Gastroesophageal sphincter (tissue), 4 donors: ENCODE measurements at regions not wholly inside any gene's neighbourhood (a gene's known extent, or its start where the extent isn't known, plus 50 kb on each side); places are given as distances from the start of the nearest gene placed in this dataset.

ENCODE experiments used
- ATAC-seq: fragments of 150-250 bp; one replicate; pipeline ENCODE4 v1.9.1; 2016; ENCODE audit warnings: mild to moderate bottlenecking, moderate library complexity
- H3K27ac ChIP-seq, 4 donors: fragments of 200-600 bp; sonication (generic) in 3 of 4; 1 replicate in 3 of 4; 2 replicates in 1 of 4; pipeline ENCODE4 v1.5.1; 2016 to 2019
- H3K27me3 ChIP-seq: fragments of 200-600 bp; sonication (generic); one replicate; pipeline ENCODE4 v1.5.1; 2019
- H3K36me3 ChIP-seq, 2 donors: fragments of 200-600 bp; sonication (generic); one replicate each; pipeline ENCODE4 v1.5.1; 2019; ENCODE audit warnings: control low read depth in 1 of 2
- H3K4me1 ChIP-seq, 3 donors: fragments of 200-600 bp; sonication (generic); 1 replicate in 2 of 3; 2 replicates in 1 of 3; pipeline ENCODE4 v1.5.1; 2016 to 2019; ENCODE audit warnings: control low read depth in 2 of 3
- H3K4me3 ChIP-seq, 2 donors: fragments of 200-600 bp; sonication (generic); one replicate each; pipeline ENCODE4 v1.5.1; 2019; ENCODE audit warnings: mild to moderate bottlenecking in 1 of 2, moderate library complexity in 1 of 2
- H3K9me3 ChIP-seq, 3 donors: fragments of 200-600 bp; sonication (generic); one replicate each; pipeline ENCODE4 v1.5.1; 2017 to 2019; ENCODE audit warnings: control low read depth in 2 of 3
- EP300 ChIP-seq: sonication (generic); formaldehyde crosslinking; IDR thresholded peaks from one replicate; pipeline ENCODE4 v1.6.1; 2017; ENCODE audit warnings: antibody characterized with exemption, mild to moderate bottlenecking
- POLR2A ChIP-seq, 2 donors: fragments of 450-650 bp; IDR thresholded peaks; one replicate each; pipeline ENCODE4 v1.6.1; 2017; ENCODE audit warnings: antibody characterized with exemption in 2 of 2, mild to moderate bottlenecking in 2 of 2, moderate library complexity in 1 of 2
- POLR2AphosphoS5 ChIP-seq: sonication (generic); formaldehyde crosslinking; IDR thresholded peaks from one replicate; pipeline ENCODE4 v1.6.1; 2017; ENCODE audit warnings: antibody characterized with exemption
- WGBS, 2 donors: methylation state at CpG; one replicate each; pipeline ENCODE4 v1.1.5; 2018; ENCODE audit warnings: low coverage in 1 of 2; 5-methylcytosine and 5-hydroxymethylcytosine counted together
- TF ChIP-seq, protein P1 (sequence below), 4 experiments: fragments of 200-600 bp in 2 of 4; fragments of 450-650 bp in 2 of 4; sonication (generic) in 1 of 4; IDR thresholded peaks; one replicate each; pipeline ENCODE4 v1.5.1; 2017 to 2019; ENCODE audit warnings: antibody characterized with exemption in 4 of 4, mild to moderate bottlenecking in 2 of 4, moderate library complexity in 2 of 4

DNA sequence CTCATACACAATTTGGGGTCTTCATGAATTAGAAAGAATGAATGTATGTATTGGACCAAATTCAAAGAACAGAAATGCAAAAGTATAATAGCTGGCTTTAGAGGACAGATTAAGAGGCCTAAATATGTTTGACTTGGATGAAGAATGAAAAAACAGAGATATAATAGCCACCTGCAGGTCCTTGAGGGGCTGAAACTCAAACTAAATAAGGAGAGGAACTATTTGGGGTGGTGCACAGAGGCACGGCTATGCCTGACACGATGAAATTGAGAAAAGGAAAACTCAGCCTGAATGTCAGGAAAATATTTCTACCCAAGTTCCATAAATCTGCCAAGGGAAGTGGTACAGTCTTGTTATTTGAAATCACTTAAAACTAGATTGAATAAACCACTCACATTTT is 222.9 kb upstream of the DDHD1 start:
- peaks cover 0 to 9% (median 0%) of the 10 kb centered on the region in 3 donors for H3K4me1 ChIP-seq
- TF ChIP-seq POLR2AphosphoS5: no peak
- TF ChIP-seq POLR2A (IDR thresholded peaks at IDR 0.05): no peak
- no peak for TF ChIP-seq EP300
- H3K4me3 ChIP-seq: no peak overlapping the region
- 65 to 72% methylated on average over 2 of the region's 2 CpGs for WGBS, 2 donors
- no peaks in the 10 kb centered on the region for H3K27me3 ChIP-seq
- ATAC-seq: no peak
- H3K27ac ChIP-seq: no peak overlapping the region
- H3K36me3 ChIP-seq: no peaks in the 10 kb centered on the region
- H3K9me3 ChIP-seq: no peaks in the 10 kb centered on the region

DNA sequence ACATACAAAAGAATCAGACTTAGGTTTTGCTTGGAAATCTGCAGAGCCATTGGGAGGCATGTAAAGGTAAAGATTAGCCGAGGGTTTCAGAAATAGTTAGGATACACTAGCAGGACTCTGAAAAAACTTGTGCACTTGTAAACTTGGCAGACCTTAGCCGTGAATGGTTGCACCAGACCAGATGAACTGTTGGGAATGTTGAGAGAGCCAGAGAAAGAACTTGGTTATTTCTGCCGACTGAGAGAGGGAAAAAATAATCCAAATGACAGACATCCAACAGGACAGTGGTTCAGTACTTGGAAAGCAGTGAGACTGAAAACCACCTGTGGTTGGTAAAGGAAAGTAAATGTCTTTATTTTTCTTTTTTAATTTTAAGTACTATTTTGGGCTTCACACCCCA is 222.5 kb upstream of the DDHD1 start:
- 47 to 53% methylated on average over 3 of the region's 3 CpGs for WGBS, 2 donors
- Histone ChIP-seq H3K9me3 (no peaks in the 10 kb centered on the region), H3K4me3 (no peak overlapping the region), H3K27me3 (no peaks in the 10 kb centered on the region), H3K4me1 (peaks cover 0 to 9% (median 0%) of the 10 kb centered on the region in 3 donors), H3K27ac (no peak overlapping the region), H3K36me3 (no peaks in the 10 kb centered on the region)
- no peak for TF ChIP-seq POLR2A (IDR thresholded peaks at IDR 0.05)
- TF ChIP-seq EP300: no peak
- TF ChIP-seq, protein P1, sequence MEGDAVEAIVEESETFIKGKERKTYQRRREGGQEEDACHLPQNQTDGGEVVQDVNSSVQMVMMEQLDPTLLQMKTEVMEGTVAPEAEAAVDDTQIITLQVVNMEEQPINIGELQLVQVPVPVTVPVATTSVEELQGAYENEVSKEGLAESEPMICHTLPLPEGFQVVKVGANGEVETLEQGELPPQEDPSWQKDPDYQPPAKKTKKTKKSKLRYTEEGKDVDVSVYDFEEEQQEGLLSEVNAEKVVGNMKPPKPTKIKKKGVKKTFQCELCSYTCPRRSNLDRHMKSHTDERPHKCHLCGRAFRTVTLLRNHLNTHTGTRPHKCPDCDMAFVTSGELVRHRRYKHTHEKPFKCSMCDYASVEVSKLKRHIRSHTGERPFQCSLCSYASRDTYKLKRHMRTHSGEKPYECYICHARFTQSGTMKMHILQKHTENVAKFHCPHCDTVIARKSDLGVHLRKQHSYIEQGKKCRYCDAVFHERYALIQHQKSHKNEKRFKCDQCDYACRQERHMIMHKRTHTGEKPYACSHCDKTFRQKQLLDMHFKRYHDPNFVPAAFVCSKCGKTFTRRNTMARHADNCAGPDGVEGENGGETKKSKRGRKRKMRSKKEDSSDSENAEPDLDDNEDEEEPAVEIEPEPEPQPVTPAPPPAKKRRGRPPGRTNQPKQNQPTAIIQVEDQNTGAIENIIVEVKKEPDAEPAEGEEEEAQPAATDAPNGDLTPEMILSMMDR (IDR thresholded peaks at IDR 0.05): no peak
- TF ChIP-seq POLR2AphosphoS5: no peak
- no peak for ATAC-seq

DNA sequence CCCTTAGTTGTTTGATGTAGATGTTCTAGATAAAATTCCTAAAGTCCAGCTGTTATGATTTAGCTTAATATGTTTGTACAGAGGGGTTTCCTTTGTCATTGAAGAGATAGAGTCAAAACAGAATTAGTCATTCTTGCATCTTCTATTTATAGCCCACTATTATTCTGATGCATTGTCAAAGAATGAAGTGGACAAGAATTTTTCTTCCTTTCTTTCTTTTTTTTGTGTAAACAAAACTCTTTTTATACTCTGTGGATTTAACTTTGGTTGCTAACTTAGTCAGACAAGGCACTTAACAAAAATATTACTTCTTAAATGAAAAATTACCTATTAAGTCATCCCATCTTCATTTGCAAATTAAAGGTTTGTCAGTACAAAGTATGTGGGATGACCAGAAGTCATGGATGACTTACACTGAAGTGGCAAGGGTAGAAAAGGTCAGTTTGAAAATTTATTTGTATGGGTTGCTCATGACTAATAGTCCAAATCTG is 215.6 kb upstream of the DDHD1 start:
- Histone ChIP-seq H3K4me1 (peaks cover 0 to 22% (median 0%) of the 10 kb centered on the region in 3 donors), H3K4me3 (no peak overlapping the region), H3K36me3 (no peaks in the 10 kb centered on the region), H3K9me3 (no peaks in the 10 kb centered on the region), H3K27ac (peak overlapping the region in 2 of 4 donors; percentile 50 to 56), H3K27me3 (no peaks in the 10 kb centered on the region)
- peak; percentile 78 for TF ChIP-seq POLR2AphosphoS5
- TF ChIP-seq, protein P1 (IDR thresholded peaks at IDR 0.05): no peak
- ATAC-seq: peak; percentile 67

DNA sequence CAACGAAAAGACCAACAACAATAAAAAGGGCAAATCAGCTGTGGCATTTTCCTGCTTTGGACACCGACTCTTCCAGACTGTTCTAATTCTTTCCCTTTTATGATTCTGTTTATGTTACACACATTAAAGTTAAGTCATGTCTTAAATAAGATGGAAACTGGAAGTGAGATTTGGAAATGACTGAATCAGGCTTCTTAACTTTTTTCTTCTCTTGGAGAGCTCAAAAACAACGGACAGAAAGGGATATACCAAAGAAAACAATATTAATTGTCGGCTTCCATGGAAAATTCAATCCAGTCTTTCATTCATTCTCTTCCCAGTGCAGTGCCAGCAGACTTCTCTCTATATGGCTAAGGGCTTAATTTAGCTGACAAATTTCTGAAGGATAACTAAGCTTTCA is 214.9 kb upstream of the DDHD1 start:
- no peak for ATAC-seq
- TF ChIP-seq, protein P1 (IDR thresholded peaks at IDR 0.05): no peak
- no peak for TF ChIP-seq POLR2AphosphoS5
- no peak for TF ChIP-seq POLR2A (IDR thresholded peaks at IDR 0.05)
- TF ChIP-seq EP300: no peak
- WGBS, 2 donors: 17 to 29% methylated on average over 4 of the region's 4 CpGs
- H3K27ac ChIP-seq: peak overlapping the region; percentile 13 to 56 (median 38)
- no peaks in the 10 kb centered on the region for H3K36me3 ChIP-seq
- peaks cover 0 to 22% (median 0%) of the 10 kb centered on the region in 3 donors for H3K4me1 ChIP-seq
- no peaks in the 10 kb centered on the region for H3K27me3 ChIP-seq
- no peak overlapping the region for H3K4me3 ChIP-seq
- H3K9me3 ChIP-seq: no peaks in the 10 kb centered on the region

DNA sequence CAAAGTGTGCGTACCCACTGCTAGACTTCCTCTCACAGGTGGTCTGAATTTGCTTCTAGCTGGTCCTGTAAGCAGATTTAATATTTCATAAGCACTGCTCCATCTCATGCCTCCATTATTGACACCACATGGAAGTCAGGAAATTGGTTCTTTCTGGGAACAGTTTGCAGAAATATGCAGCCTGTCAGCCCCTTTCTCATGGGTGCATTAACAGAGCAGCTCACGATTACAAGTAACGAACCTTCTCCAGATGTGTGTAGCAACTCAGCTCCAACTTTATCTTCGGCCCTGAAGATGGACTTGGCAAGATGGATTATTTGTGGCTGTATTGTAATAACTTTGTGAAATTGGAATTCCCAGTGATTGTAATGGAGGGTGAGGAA is 214.5 kb upstream of the DDHD1 start:
- H3K36me3 ChIP-seq: no peaks in the 10 kb centered on the region
- no peak for TF ChIP-seq POLR2A (IDR thresholded peaks at IDR 0.05)
- TF ChIP-seq EP300: no peak
- TF ChIP-seq POLR2AphosphoS5: no peak
- TF ChIP-seq, protein P1 (IDR thresholded peaks at IDR 0.05): no peak
- peak overlapping the region in 3 of 4 donors; percentile 27 to 56 (median 50) for H3K27ac ChIP-seq
- peaks cover 0 to 22% (median 0%) of the 10 kb centered on the region in 3 donors for H3K4me1 ChIP-seq
- ATAC-seq: peak; percentile 37
- 40 to 46% methylated on average over 2 to 4 of the region's 4 CpGs for WGBS, 2 donors
- H3K27me3 ChIP-seq: no peaks in the 10 kb centered on the region
- H3K9me3 ChIP-seq: no peaks in the 10 kb centered on the region
- H3K4me3 ChIP-seq: no peak overlapping the region
